ENCODE measurements at regions not wholly inside any gene's neighbourhood (a gene's known extent, or its start where the extent isn't known, plus 50 kb on each side); places are given as distances from the start of the nearest gene placed in this dataset.

DNA sequence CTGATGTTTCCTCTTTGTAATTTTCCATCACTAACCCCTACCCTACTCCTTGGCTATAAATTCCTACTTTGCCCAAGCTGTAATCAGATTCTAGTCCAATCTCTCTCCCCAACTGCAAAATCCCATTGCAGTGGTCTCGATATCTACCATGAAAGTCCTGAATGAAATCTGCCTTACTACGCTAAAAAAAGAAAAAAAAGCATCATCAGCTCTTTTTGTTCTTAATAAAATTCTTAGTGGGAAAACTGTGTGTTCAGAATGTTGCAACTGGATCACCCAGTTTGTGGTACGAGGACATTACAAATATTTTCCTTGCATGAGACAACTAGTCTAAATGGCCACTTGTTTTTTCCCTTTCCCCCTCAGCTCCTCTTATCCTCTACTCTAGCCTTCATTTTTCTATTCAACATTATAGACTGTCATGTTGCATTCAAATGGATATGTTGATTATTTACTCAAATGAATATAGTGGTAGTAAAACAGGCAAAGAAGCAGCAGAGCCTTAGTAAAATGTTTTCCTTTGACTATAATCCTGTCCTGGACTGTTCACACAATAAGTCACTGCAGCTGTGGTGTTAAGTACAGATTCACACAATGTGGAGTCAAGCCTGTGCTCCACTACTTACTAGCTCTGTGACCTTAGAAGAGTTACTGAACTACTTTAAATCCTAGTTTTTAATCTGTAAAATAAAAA lies 527.1 kb upstream of the MARCKS start:
- Histone ChIP-seq H3K27me3 (ENCODE audit: control insufficient read depth, insufficient read depth, low read length) (no peaks in the 10 kb centered on the region), H3K36me3 (ENCODE audit: control insufficient read depth, insufficient read depth, low read length) (no peaks in the 10 kb centered on the region), H3K9ac (ENCODE audit: low read length) (no peak overlapping the region), H3K4me1 (ENCODE audit: control insufficient read depth, insufficient read depth, low read length) (peaks cover 3% of the 10 kb centered on the region), H3K4me3 (ENCODE audit: low read length) (no peak overlapping the region), H3K27ac (ENCODE audit: low read depth, low read length) (no peak overlapping the region)

DNA sequence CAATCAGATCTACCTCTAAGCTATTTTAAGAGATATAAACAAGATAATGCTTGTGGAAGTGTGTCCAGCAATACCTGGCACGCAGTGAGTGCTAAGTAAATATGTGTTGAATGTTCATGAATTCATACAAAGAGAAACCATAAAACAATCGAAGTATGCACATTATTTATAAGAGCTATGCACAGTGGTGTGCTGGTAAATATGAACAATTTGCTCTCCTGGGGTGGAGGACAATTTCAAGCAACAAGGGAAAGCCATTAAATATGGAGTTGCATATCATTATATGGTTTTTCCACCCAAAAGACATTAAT lies 526.6 kb upstream of the MARCKS start:
- H3K27ac ChIP-seq (ENCODE audit: low read depth, low read length) = no peak overlapping the region
- no peak overlapping the region for H3K4me3 ChIP-seq (ENCODE audit: low read length)
- peaks cover 3% of the 10 kb centered on the region for H3K4me1 ChIP-seq (ENCODE audit: control insufficient read depth, insufficient read depth, low read length)
- H3K27me3 ChIP-seq (ENCODE audit: control insufficient read depth, insufficient read depth, low read length) = no peaks in the 10 kb centered on the region
- H3K9ac ChIP-seq (ENCODE audit: low read length) = no peak overlapping the region
- no peaks in the 10 kb centered on the region for H3K36me3 ChIP-seq (ENCODE audit: control insufficient read depth, insufficient read depth, low read length)

DNA sequence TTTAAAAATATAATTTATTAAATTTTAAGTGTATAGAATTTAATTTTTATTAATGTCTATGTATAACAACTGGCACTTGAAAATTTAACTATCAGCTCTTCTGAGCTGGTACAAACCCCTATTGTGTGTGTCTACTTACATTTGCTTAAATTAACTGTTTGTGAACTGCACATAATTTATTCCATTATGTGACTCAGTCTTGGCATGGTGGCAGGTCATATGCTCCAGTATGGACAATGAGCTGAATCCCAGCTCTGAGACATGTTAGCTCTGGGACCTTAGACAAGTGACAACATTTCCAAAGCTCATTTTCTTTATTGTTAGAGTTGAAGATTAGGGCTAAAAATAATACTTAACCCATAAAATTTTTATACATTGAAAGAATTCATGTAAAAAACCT lies 526.1 kb upstream of the MARCKS start:
- Histone ChIP-seq H3K27me3 (ENCODE audit: control insufficient read depth, insufficient read depth, low read length) (no peaks in the 10 kb centered on the region), H3K36me3 (ENCODE audit: control insufficient read depth, insufficient read depth, low read length) (no peaks in the 10 kb centered on the region)

DNA sequence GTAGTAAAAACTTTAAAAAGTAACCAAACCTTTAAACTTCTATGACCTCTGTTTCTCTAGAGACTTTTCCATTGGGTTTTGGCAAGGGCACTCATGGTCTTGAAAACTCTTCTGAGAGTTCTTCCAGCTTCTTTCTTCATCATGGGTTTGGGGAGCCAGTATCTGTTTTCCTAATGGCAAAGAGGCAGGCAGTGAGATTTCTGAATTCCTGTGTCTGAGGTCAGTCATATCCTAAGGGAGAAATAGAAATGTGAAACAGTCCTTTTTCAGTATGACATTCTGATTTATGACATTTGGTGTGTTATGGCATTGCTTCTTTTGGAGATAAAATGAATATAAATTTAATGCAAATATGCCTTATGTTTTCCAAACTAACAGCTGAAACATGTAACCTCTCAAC lies 518.5 kb upstream of the MARCKS start:
- Histone ChIP-seq H3K4me3 (ENCODE audit: low read length) (no peak overlapping the region), H3K27me3 (ENCODE audit: control insufficient read depth, insufficient read depth, low read length) (no peaks in the 10 kb centered on the region), H3K4me1 (ENCODE audit: control insufficient read depth, insufficient read depth, low read length) (no peaks in the 10 kb centered on the region), H3K9ac (ENCODE audit: low read length) (no peak overlapping the region), H3K27ac (ENCODE audit: low read depth, low read length) (no peak overlapping the region), H3K36me3 (ENCODE audit: control insufficient read depth, insufficient read depth, low read length) (no peaks in the 10 kb centered on the region)

More for the DNA sequence above, 526.1 kb upstream of the MARCKS start:
- H3K4me3 ChIP-seq (ENCODE audit: low read length) = no peak overlapping the region
- H3K9ac ChIP-seq (ENCODE audit: low read length) = no peak overlapping the region
- H3K27ac ChIP-seq (ENCODE audit: low read depth, low read length) = no peak overlapping the region
- H3K4me1 ChIP-seq (ENCODE audit: control insufficient read depth, insufficient read depth, low read length) = peaks cover 3% of the 10 kb centered on the region

DNA sequence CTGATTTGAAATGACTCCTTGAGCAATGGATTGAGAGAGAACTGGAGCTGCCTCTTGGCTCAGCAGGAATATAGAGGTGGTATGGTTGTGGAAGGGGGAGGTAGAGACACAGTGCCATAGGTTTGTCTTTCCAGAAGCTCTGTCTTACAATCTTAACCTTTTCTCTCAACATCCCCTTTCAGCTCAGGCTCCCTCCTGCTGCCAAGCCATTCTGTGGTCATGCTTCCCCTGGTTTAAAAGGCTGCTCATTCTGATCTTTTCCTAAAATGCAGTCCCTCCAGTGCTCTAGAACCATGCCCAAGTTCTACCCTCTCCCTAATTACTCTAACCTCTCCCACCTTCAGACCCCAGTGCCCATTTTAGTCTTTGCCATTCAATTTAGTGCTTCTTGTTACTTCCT lies 517.9 kb upstream of the MARCKS start:
- Histone ChIP-seq H3K9ac (ENCODE audit: low read length) (no peak overlapping the region), H3K27ac (ENCODE audit: low read depth, low read length) (no peak overlapping the region), H3K4me1 (ENCODE audit: control insufficient read depth, insufficient read depth, low read length) (no peaks in the 10 kb centered on the region), H3K4me3 (ENCODE audit: low read length) (no peak overlapping the region), H3K36me3 (ENCODE audit: control insufficient read depth, insufficient read depth, low read length) (no peaks in the 10 kb centered on the region), H3K27me3 (ENCODE audit: control insufficient read depth, insufficient read depth, low read length) (no peaks in the 10 kb centered on the region)

DNA sequence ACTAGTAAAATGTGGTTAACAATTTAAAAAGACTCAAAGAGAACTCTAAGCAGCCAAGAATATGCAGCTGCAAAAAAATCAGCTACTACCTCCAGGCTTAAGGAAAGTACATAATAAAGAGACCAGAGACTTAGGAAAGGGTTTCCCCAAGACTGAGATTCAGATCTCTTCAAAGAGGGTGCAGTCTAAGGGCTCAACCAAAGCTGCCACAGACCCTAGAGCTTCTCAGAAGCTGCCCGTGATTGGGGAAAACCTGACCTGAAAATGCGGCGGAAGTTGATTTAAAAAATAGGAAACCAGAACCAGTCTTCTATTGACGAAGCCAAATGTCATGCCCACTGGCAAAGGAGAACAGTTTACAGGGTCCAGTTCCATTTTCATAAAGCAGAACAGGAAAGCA lies 516.8 kb upstream of the MARCKS start:
- H3K4me1 ChIP-seq (ENCODE audit: control insufficient read depth, insufficient read depth, low read length) = no peaks in the 10 kb centered on the region
- no peak overlapping the region for H3K27ac ChIP-seq (ENCODE audit: low read depth, low read length)
- no peaks in the 10 kb centered on the region for H3K36me3 ChIP-seq (ENCODE audit: control insufficient read depth, insufficient read depth, low read length)
- no peak overlapping the region for H3K9ac ChIP-seq (ENCODE audit: low read length)
- no peaks in the 10 kb centered on the region for H3K27me3 ChIP-seq (ENCODE audit: control insufficient read depth, insufficient read depth, low read length)
- no peak overlapping the region for H3K4me3 ChIP-seq (ENCODE audit: low read length)

DNA sequence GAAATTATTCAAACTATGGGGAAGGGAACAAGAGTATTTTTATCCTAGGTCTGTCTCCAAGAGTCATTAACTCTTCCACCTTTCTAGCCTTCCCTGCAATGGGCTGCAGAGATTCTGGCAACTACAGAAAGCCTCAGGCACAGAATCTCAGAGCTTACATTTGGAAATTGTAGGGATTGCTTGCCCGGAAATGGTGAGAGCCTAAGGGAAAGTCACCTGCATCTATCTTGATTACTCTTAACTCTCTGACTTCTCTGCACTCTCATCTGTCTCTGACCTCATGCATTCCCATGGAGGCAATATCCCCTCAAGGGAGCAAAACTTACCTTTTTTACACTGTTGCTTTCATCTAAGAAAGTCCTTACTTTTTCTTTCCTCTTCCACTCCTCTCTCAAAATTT lies 513.2 kb upstream of the MARCKS start:
- no peak overlapping the region for H3K4me3 ChIP-seq (ENCODE audit: low read length)
- no peaks in the 10 kb centered on the region for H3K4me1 ChIP-seq (ENCODE audit: control insufficient read depth, insufficient read depth, low read length)
- no peaks in the 10 kb centered on the region for H3K36me3 ChIP-seq (ENCODE audit: control insufficient read depth, insufficient read depth, low read length)
- no peaks in the 10 kb centered on the region for H3K27me3 ChIP-seq (ENCODE audit: control insufficient read depth, insufficient read depth, low read length)
- no peak overlapping the region for H3K9ac ChIP-seq (ENCODE audit: low read length)
- no peak overlapping the region for H3K27ac ChIP-seq (ENCODE audit: low read depth, low read length)

DNA sequence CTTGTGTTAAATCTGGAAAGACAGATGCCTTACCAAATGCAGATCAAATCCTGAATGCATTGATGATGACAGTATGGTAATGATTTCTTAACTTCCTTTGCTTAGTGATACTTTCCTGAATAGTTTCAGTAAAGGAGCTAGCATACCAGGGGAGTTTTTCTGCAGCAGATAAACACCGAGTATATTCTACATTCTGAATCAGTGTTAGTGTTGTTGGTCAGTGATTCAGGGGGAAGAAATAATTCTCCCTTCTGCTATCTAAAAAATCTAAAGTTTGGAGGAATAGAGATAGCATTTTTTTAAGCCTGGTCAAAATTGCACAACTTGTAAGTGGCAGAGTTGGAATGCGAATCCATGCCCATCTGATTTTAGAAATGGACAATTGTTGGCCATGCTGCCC lies 512.2 kb upstream of the MARCKS start:
- no peaks in the 10 kb centered on the region for H3K27me3 ChIP-seq (ENCODE audit: control insufficient read depth, insufficient read depth, low read length)
- H3K27ac ChIP-seq (ENCODE audit: low read depth, low read length) = no peak overlapping the region
- H3K36me3 ChIP-seq (ENCODE audit: control insufficient read depth, insufficient read depth, low read length) = no peaks in the 10 kb centered on the region
- H3K4me1 ChIP-seq (ENCODE audit: control insufficient read depth, insufficient read depth, low read length) = no peaks in the 10 kb centered on the region
- no peak overlapping the region for H3K4me3 ChIP-seq (ENCODE audit: low read length)
- H3K9ac ChIP-seq (ENCODE audit: low read length) = no peak overlapping the region

DNA sequence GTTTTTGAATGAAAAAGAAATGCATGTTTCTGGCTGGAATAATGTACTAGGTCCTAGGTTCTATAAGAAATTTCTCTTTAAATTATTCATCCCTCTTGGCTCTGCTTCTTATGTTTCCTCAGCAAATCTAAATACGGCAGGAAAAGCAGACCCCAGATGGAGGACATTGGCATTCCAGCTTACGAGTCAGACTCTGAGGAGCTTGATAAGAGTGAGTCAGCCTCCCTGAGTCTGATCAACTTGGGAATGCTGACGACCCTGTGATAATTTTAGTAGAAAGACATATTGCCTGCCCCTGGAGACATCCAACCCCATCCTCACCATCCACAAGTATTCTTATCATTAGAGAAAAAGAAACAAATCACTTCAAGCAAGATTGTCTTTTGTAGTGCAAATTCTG lies 509.7 kb upstream of the MARCKS start:
- Histone ChIP-seq H3K4me1 (ENCODE audit: control insufficient read depth, insufficient read depth, low read length) (no peaks in the 10 kb centered on the region), H3K27me3 (ENCODE audit: control insufficient read depth, insufficient read depth, low read length) (no peaks in the 10 kb centered on the region), H3K4me3 (ENCODE audit: low read length) (no peak overlapping the region), H3K9ac (ENCODE audit: low read length) (no peak overlapping the region), H3K36me3 (ENCODE audit: control insufficient read depth, insufficient read depth, low read length) (no peaks in the 10 kb centered on the region), H3K27ac (ENCODE audit: low read depth, low read length) (no peak overlapping the region)

DNA sequence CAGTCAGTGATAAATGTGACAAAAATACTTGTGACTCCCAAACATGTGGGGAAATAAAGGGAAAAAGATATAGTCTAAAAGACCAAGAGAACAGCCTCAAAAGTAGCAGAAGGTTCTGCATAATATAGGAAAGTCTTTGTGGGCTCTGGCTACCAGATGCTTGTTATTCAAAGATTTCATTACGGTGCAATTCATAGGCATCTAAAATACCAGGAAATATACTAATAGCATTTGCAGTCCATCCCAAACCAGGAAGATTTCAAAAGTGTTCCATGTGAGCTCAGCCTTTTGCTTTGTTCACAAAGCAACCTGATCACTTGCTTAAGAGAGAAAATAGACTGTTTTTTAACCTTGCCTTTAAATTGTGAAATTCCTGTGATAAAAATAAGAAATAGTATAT lies 506.7 kb upstream of the MARCKS start:
- no peaks in the 10 kb centered on the region for H3K4me1 ChIP-seq (ENCODE audit: control insufficient read depth, insufficient read depth, low read length)
- no peaks in the 10 kb centered on the region for H3K27me3 ChIP-seq (ENCODE audit: control insufficient read depth, insufficient read depth, low read length)
- H3K27ac ChIP-seq (ENCODE audit: low read depth, low read length) = no peak overlapping the region
- no peak overlapping the region for H3K4me3 ChIP-seq (ENCODE audit: low read length)
- H3K36me3 ChIP-seq (ENCODE audit: control insufficient read depth, insufficient read depth, low read length) = no peaks in the 10 kb centered on the region
- no peak overlapping the region for H3K9ac ChIP-seq (ENCODE audit: low read length)

DNA sequence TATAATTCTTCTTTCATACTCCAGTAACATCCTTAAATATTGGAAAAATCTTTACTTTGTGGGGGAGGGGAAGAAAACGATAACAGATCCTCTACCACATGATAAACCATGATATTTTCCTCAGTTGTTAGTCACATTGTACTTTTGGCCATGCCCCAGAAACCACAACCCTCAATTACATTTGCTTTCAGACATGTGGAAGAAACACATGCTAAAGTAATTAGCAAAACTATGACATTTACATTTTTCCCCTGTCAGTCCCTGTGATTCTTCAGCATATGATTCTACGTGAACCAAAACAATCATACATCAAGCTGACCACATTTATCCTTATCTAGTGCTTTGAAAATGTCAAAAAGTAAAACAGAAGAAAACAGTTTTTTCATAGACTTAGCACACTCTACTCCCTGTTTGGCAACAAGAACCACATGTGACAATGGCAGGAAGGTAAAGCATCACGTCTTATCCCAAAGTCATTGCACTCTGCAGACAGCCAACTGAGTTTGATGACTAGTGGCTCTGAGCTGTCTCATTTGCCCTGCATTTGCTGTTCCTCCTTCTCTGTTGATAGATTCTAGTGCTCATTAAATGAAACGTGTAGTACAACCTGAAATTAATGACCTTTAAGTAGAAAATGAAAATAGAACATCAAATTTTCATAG lies 505.8 kb upstream of the MARCKS start:
- Histone ChIP-seq H3K4me3 (ENCODE audit: low read length) (no peak overlapping the region), H3K27ac (ENCODE audit: low read depth, low read length) (no peak overlapping the region), H3K9ac (ENCODE audit: low read length) (no peak overlapping the region), H3K36me3 (ENCODE audit: control insufficient read depth, insufficient read depth, low read length) (no peaks in the 10 kb centered on the region), H3K27me3 (ENCODE audit: control insufficient read depth, insufficient read depth, low read length) (no peaks in the 10 kb centered on the region), H3K4me1 (ENCODE audit: control insufficient read depth, insufficient read depth, low read length) (no peaks in the 10 kb centered on the region)

DNA sequence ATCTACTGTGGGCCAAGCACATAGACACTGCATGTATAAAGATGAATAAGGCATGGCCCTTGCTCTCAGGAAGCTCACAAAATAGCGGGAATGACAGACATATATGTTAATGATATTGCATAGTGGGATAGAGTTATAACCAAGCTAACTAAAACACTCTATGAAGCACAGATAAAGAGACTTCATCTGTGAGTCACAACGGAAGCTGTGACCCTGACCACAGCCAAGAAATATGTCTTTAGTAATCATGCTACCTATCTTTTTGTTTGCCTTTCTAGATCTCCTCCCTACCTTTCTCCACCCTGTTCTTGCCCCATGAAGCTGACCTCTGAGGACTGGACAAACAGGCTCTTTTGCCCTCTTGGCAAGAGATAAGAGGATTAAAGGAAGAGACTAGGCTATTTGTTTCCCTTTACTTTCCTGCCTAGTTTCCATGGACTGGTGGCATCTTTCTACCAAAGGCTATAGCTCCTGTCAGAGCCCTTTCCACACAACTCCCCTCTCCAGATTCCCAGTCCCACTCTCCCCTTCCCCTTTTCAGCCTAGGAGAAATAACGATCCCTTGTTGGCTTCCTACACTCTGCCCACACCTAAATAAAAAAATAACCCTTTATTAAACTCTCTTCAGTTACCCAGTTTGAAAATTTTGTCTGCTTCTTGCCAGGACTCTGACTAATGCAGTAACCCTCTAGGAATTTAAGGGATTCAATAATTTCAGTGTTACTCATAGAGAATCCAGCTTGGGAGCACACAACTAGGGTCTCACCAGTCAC lies 504.9 kb upstream of the MARCKS start:
- Histone ChIP-seq H3K9ac (ENCODE audit: low read length) (no peak overlapping the region), H3K4me1 (ENCODE audit: control insufficient read depth, insufficient read depth, low read length) (no peaks in the 10 kb centered on the region), H3K4me3 (ENCODE audit: low read length) (no peak overlapping the region), H3K27ac (ENCODE audit: low read depth, low read length) (no peak overlapping the region), H3K36me3 (ENCODE audit: control insufficient read depth, insufficient read depth, low read length) (no peaks in the 10 kb centered on the region), H3K27me3 (ENCODE audit: control insufficient read depth, insufficient read depth, low read length) (no peaks in the 10 kb centered on the region)

DNA sequence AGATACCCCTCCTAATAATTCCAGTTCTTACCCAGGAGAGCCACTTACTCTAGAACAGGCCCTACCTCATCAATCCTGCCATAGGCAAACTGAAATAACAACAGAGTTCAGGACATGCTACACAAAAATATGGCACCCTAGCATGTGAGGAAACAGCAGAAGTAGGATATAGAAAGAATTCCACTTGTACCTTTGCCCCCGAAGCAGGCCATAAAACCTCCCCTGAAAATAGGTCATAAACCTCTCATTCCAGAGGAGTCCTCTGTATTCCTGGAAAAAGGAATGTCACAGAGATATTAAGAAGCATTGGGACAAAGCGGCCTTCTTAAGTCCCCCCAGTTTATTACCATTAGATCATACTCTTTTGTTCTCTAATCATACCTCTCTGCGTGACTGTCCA lies 504.3 kb upstream of the MARCKS start:
- Histone ChIP-seq H3K27ac (ENCODE audit: low read depth, low read length) (no peak overlapping the region), H3K9ac (ENCODE audit: low read length) (no peak overlapping the region), H3K27me3 (ENCODE audit: control insufficient read depth, insufficient read depth, low read length) (no peaks in the 10 kb centered on the region), H3K4me1 (ENCODE audit: control insufficient read depth, insufficient read depth, low read length) (no peaks in the 10 kb centered on the region), H3K4me3 (ENCODE audit: low read length) (no peak overlapping the region), H3K36me3 (ENCODE audit: control insufficient read depth, insufficient read depth, low read length) (no peaks in the 10 kb centered on the region)
